NCI-H524 treated with DMSO at 0.1 percent for 48 hours (cell line): ENCODE measurements at regions not wholly inside any gene's neighbourhood (a gene's known extent, or its start where the extent isn't known, plus 50 kb on each side); places are given as distances from the start of the nearest gene placed in this dataset.

Source experiments
- DNase-seq: peaks from one replicate; lab custom pipeline; 2025; lab: John Stamatoyannopoulos, UW

GRCh38 chr6:84464471-84464870, 237.0 kb upstream of the CEP162 start:
- no peak for DNase-seq

GRCh38 chr6:84462698-84463097, 235.3 kb upstream of the CEP162 start:
- no peak for DNase-seq

- DNase-seq, result peak; percentile 20
Measured at GRCh38 chr6:84461461-84461860, 234.0 kb upstream of the CEP162 start.

GRCh38 chr6:84460491-84460890, 233.0 kb upstream of the CEP162 start:
- DNase-seq, result no peak

- DNase-seq, result no peak
Measured at GRCh38 chr6:84459401-84459800, 232.0 kb upstream of the CEP162 start.

- DNase-seq, result no peak
Measured at GRCh38 chr6:84458271-84458670, 230.8 kb upstream of the CEP162 start.

GRCh38 chr6:84457276-84457675, 229.8 kb upstream of the CEP162 start:
- DNase-seq, result no peak

GRCh38 chr6:84456803-84457202, 229.4 kb upstream of the CEP162 start:
- no peak for DNase-seq

GRCh38 chr6:84455511-84456029, 228.1 kb upstream of the CEP162 start:
- DNase-seq, result no peak

GRCh38 chr6:84453499-84453898, 226.1 kb upstream of the CEP162 start:
- no peak for DNase-seq

- DNase-seq, result no peak
Measured at GRCh38 chr6:84450018-84450417, 222.6 kb upstream of the CEP162 start.

- no peak for DNase-seq
Measured at GRCh38 chr6:84449220-84449619, 221.8 kb upstream of the CEP162 start.

- no peak for DNase-seq
Measured at GRCh38 chr6:84448331-84448730, 220.9 kb upstream of the CEP162 start.

- DNase-seq, result no peak
Measured at GRCh38 chr6:84447651-84448050, 220.2 kb upstream of the CEP162 start.

- DNase-seq, result no peak
Measured at GRCh38 chr6:84445068-84445467, 217.6 kb upstream of the CEP162 start.

GRCh38 chr6:84442208-84442607, 214.8 kb upstream of the CEP162 start:
- no peak for DNase-seq

- DNase-seq, result no peak
Measured at GRCh38 chr6:84441456-84441855, 214.0 kb upstream of the CEP162 start.

GRCh38 chr6:84434550-84434949, 207.1 kb upstream of the CEP162 start:
- DNase-seq, result no peak

- no peak for DNase-seq
Measured at GRCh38 chr6:84432619-84433018, 205.2 kb upstream of the CEP162 start.

GRCh38 chr6:84428300-84428907, 201.0 kb upstream of the CEP162 start:
- DNase-seq, result no peak

- DNase-seq, result peak; percentile 30
Measured at GRCh38 chr6:84425971-84426705, 198.7 kb upstream of the CEP162 start.

GRCh38 chr6:84424956-84425355, 197.5 kb upstream of the CEP162 start:
- no peak for DNase-seq

GRCh38 chr6:84422380-84422968, 195.0 kb upstream of the CEP162 start:
- no peak for DNase-seq
